ENCODE measurements at regions not wholly inside any gene's neighbourhood (a gene's known extent, or its start where the extent isn't known, plus 50 kb on each side); places are given as distances from the start of the nearest gene placed in this dataset.

- Histone ChIP-seq H2BK20ac (ENCODE audit: low read length) (no peak overlapping the region), H3K4me2 (ENCODE audit: insufficient read depth in 1 of 2, low read depth in 2 of 2, low read length in 2 of 2) (no peak overlapping the region), H2AK5ac (ENCODE audit: low read depth, low read length) (no peak overlapping the region), H3K9ac (replicated peaks in 1 of 4; ENCODE audit: extremely low read depth in 1 of 4, low read depth in 3 of 4, low read length in 3 of 4) (no peak overlapping the region), H4K8ac (ENCODE audit: extremely low read depth, insufficient read depth, low read length) (no peak overlapping the region), H2BK120ac (replicated peaks; ENCODE audit: low read depth, low read length) (no peak overlapping the region), H4K20me1 (replicated peaks in 1 of 2; ENCODE audit: control insufficient read depth in 1 of 2, insufficient read depth in 2 of 2, low read length in 2 of 2) (no peaks in the 10 kb centered on the region), H2BK15ac (ENCODE audit: low read length) (no peak overlapping the region), H3K56ac (replicated peaks; ENCODE audit: insufficient read length, low read depth, low read length) (no peak overlapping the region), H3K4me3 (ENCODE audit: extremely low read depth in 1 of 4, insufficient read depth in 2 of 4, low read depth in 3 of 4, low read length in 4 of 4) (no peak overlapping the region), H3K18ac (ENCODE audit: extremely low read depth, low read length) (no peak overlapping the region), H3K27ac (ENCODE audit: low read depth, low read length) (no peak overlapping the region), H3K27me3 (replicated peaks in 1 of 4; ENCODE audit: control insufficient read depth in 3 of 4, extremely low read depth in 1 of 4, insufficient read depth in 3 of 4, low read length in 3 of 4) (no peaks in the 10 kb centered on the region), H3K4ac (replicated peaks; ENCODE audit: insufficient read length, low read depth, low read length) (no peak overlapping the region), H3K23ac (ENCODE audit: insufficient read length) (no peak overlapping the region), H3K79me1 (ENCODE audit: low read depth, low read length) (no peaks in the 10 kb centered on the region), H3K9me3 (ENCODE audit: insufficient read depth in 2 of 2, low read depth in 1 of 2, low read length in 1 of 2) (no peaks in the 10 kb centered on the region), H3K14ac (ENCODE audit: insufficient read length) (no peak overlapping the region), H3K4me1 (replicated peaks in 1 of 4; ENCODE audit: control insufficient read depth in 3 of 4, insufficient read depth in 4 of 4, low read length in 3 of 4) (no peaks in the 10 kb centered on the region), H3K36me3 (ENCODE audit: control insufficient read depth in 2 of 4, insufficient read depth in 4 of 4, low read length in 3 of 4) (no peaks in the 10 kb centered on the region), H3K23me2 (ENCODE audit: low read depth, low read length) (no peaks in the 10 kb centered on the region), H2AFZ (ENCODE audit: low read length) (no peak overlapping the region), H2BK12ac (ENCODE audit: low read depth, low read length) (no peak overlapping the region), H2BK5ac (ENCODE audit: low read depth, low read length) (no peak overlapping the region), H3K79me2 (ENCODE audit: control insufficient read depth in 1 of 2, insufficient read depth in 2 of 2, low read length in 2 of 2) (no peaks in the 10 kb centered on the region), H4K5ac (ENCODE audit: insufficient read length, low read depth, low read length) (no peak overlapping the region), H4K91ac (replicated peaks; ENCODE audit: insufficient read length, low read length) (no peak overlapping the region)
- ChIA-PET POLR2A (ENCODE audit: partially characterized antibody) (no interaction called here), CTCF (ENCODE audit: partially characterized antibody) (no interaction called here)
- DNase-seq (ENCODE audit: low read depth in 1 of 2, low spot score in 2 of 2) (no peak), FAIRE-seq (no peak)
- 88% methylated on average over 9 of the region's 9 CpGs; no CpG with 5 or more reads in 1 of the 2 experiments for WGBS, 2 experiments (ENCODE audit: extremely low coverage in 1 of 2, insufficient coverage in 1 of 2, insufficient read length in 1 of 2, insufficient replicate concordance in 2 of 2, low coverage in 1 of 2, low lambda C conversion rate in 2 of 2, missing lambda C conversion rate in 1 of 2)
- TF ChIP-seq RNF2 (IDR thresholded peaks at IDR 0.05; ENCODE audit: borderline replicate concordance, low read depth, low read length, missing control alignments, poor library complexity, severe bottlenecking) (no peak), SP1 (IDR thresholded peaks at IDR 0.05; ENCODE audit: low read depth, low read length) (no peak), GABPA (IDR thresholded peaks at IDR 0.05; ENCODE audit: borderline replicate concordance, insufficient read depth, low read length) (no peak), RBBP5 (IDR thresholded peaks at IDR 0.05; ENCODE audit: borderline replicate concordance, low read depth, low read length) (no peak), KDM5A (IDR thresholded peaks at IDR 0.05; ENCODE audit: low read length) (no peak), SAP30 (IDR thresholded peaks at IDR 0.05; ENCODE audit: insufficient read depth, insufficient replicate concordance, low read length) (no peak), TCF12 (IDR thresholded peaks at IDR 0.05; ENCODE audit: low read depth, low read length) (no peak), HDAC6 (IDR thresholded peaks at IDR 0.05; ENCODE audit: low read depth, low read length) (no peak), CTBP2 (IDR thresholded peaks at IDR 0.05; ENCODE audit: borderline replicate concordance, insufficient read depth, insufficient read length, low read length) (no peak), JUN (IDR thresholded peaks at IDR 0.05; ENCODE audit: low read depth, low read length) (no peak), FOSL1 (IDR thresholded peaks at IDR 0.05; ENCODE audit: insufficient read depth, low read depth, low read length) (no peak), KDM1A (IDR thresholded peaks at IDR 0.05; ENCODE audit: borderline replicate concordance, low read length) (no peak), EP300 (IDR thresholded peaks at IDR 0.05; ENCODE audit: borderline replicate concordance in 1 of 2, low read depth in 2 of 2, low read length in 2 of 2) (no peak), EGR1 (IDR thresholded peaks at IDR 0.05; ENCODE audit: borderline replicate concordance, low read depth, low read length) (no peak), GTF2F1 (IDR thresholded peaks at IDR 0.05; ENCODE audit: borderline replicate concordance, low read depth, low read length) (no peak)
Observed at GRCh38 chr3:177377166-177377565, 179.9 kb upstream of the TBL1XR1 start.
